ENCODE measurements at regions not wholly inside any gene's neighbourhood (a gene's known extent, or its start where the extent isn't known, plus 50 kb on each side); places are given as distances from the start of the nearest gene placed in this dataset.

DNA sequence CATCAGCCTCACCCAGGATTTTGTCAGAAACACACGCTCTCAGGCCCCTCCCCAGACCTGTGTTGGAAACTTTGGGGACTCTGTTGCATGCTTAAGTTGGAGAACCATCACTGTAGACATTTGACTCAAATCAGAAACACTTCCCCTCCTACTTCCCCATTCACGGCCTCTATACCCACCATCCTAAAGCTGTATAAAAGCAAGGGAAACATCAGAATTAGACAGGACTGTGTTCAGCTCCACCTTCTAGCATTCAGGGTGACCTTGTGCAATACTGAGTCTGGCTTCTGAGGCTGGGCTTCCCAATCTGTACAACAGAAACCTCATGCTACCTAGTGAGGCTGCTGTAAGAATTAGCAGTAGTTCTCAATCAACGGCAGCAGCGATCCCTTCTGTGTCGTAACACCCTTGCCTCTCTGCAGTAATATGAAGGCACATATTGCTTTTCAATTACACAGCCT, 252.3 kb downstream of the LY86 start:
- TF ChIP-seq, protein P1, sequence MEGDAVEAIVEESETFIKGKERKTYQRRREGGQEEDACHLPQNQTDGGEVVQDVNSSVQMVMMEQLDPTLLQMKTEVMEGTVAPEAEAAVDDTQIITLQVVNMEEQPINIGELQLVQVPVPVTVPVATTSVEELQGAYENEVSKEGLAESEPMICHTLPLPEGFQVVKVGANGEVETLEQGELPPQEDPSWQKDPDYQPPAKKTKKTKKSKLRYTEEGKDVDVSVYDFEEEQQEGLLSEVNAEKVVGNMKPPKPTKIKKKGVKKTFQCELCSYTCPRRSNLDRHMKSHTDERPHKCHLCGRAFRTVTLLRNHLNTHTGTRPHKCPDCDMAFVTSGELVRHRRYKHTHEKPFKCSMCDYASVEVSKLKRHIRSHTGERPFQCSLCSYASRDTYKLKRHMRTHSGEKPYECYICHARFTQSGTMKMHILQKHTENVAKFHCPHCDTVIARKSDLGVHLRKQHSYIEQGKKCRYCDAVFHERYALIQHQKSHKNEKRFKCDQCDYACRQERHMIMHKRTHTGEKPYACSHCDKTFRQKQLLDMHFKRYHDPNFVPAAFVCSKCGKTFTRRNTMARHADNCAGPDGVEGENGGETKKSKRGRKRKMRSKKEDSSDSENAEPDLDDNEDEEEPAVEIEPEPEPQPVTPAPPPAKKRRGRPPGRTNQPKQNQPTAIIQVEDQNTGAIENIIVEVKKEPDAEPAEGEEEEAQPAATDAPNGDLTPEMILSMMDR (IDR thresholded peaks at IDR 0.05): no peak
- no peak overlapping the region for H3K27ac Mint-ChIP-seq
- no peak overlapping the region for H3K4me3 Mint-ChIP-seq
- peaks cover 12% of the 10 kb centered on the region for H3K9me3 Mint-ChIP-seq
- no peaks in the 10 kb centered on the region for H3K36me3 Mint-ChIP-seq (ENCODE audit: low read depth)
- peaks cover 5% of the 10 kb centered on the region; the same call in 1 of the 2 replicates for H3K27me3 Mint-ChIP-seq (ENCODE audit: insufficient read depth)
- DNase-seq: no peak
- H3K4me1 Mint-ChIP-seq (ENCODE audit: low read depth): peaks cover 27% of the 10 kb centered on the region; the same call in 1 of the 2 replicates

- Mint-ChIP-seq H3K36me3 (ENCODE audit: low read depth) (no peaks in the 10 kb centered on the region), H3K4me3 (no peak overlapping the region), H3K9me3 (peaks cover 12% of the 10 kb centered on the region), H3K27ac (no peak overlapping the region), H3K27me3 (ENCODE audit: insufficient read depth) (peaks cover 5% of the 10 kb centered on the region; the same call in 1 of the 2 replicates), H3K4me1 (ENCODE audit: low read depth) (peaks cover 27% of the 10 kb centered on the region; the same call in 1 of the 2 replicates)
- TF ChIP-seq, protein P1 (IDR thresholded peaks at IDR 0.05): no peak
- DNase-seq: no peak
Observed at GRCh38 chr6:6841571-6841970, 253.1 kb downstream of the LY86 start.

DNA sequence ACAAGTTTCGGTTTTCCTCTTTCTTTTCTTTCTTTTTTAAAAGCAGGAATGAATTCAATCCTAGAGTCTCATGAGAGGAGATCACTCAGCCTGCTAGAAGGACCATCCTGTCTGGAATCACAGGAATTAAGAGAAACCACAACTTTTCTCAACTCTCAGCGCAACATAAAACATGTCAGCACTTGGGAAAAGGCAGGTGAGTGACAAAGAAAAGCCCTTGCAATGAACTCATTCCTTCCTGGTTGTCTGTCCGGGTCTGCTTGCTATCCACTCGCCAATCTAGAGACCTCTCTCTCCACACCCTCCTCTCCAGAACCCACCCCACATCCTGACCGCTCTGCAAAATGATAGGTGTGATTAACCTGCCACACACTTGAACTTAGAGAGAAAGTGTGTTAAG, 253.8 kb downstream of the LY86 start:
- Mint-ChIP-seq H3K9me3 (peaks cover 12% of the 10 kb centered on the region), H3K36me3 (ENCODE audit: low read depth) (no peaks in the 10 kb centered on the region), H3K4me1 (ENCODE audit: low read depth) (peaks cover 27% of the 10 kb centered on the region; the same call in 1 of the 2 replicates), H3K27me3 (ENCODE audit: insufficient read depth) (peaks cover 5% of the 10 kb centered on the region; the same call in 1 of the 2 replicates), H3K4me3 (no peak overlapping the region), H3K27ac (no peak overlapping the region)
- TF ChIP-seq, protein P1 (IDR thresholded peaks at IDR 0.05): no peak
- DNase-seq: no peak

DNA sequence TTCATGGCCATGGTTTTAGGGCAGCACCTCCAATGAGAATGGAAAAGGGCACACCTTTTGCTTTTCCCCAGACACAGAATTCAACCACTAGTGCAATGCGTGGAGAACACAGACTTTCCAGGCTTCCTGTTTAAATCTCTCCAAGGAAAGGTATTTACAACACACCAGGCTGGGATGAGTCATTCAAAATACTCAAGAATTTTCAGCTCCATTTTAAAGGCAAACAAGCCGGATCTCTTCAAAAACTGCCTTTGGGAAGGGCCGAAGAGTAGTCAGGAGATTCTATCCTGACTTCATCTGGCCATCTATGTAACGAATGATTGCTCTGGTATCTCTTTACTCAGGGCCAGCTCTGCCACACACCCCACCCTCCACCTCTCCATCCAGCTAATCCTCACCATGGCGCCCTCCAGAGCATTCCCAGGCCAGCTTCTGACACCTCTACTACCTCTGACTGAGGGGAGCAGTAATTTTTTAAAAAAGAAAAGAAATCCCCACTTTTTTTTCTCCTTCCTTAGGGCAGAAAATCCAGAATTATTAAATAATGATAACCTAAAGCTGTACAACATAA, 254.6 kb downstream of the LY86 start:
- DNase-seq: peak; percentile 26
- H3K9me3 Mint-ChIP-seq: peaks cover 12% of the 10 kb centered on the region
- peak overlapping the region; percentile 43; the same call in 1 of the 2 replicates for H3K27ac Mint-ChIP-seq
- TF ChIP-seq, protein P1 (IDR thresholded peaks at IDR 0.05): no peak
- no peak overlapping the region for H3K4me3 Mint-ChIP-seq
- no peaks in the 10 kb centered on the region; the same call in 1 of the 2 replicates for H3K36me3 Mint-ChIP-seq (ENCODE audit: low read depth)
- H3K27me3 Mint-ChIP-seq (ENCODE audit: insufficient read depth): peaks cover 5% of the 10 kb centered on the region; the same call in 1 of the 2 replicates
- peaks cover 27% of the 10 kb centered on the region; the same call in 1 of the 2 replicates for H3K4me1 Mint-ChIP-seq (ENCODE audit: low read depth)

DNA sequence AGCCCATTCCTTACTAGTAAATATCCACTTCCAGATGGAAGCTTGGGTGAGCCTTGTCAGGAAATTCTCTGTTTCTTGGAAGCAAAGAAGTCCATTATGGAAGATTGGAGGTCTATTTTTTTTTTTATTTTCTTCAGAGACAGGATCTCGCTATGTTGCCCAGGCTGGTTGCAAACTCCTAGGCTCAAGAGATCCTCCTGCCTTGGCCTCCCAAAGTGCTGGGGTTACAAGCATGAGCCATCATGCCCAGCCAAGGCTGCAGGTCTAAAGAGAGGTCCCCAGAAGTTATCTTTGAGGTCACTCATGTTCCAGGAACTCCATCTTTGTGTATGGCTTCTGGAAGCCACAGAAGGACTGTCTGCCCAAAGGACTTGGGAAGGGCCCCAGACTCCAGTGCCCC, 255.3 kb downstream of the LY86 start:
- no peaks in the 10 kb centered on the region; the same call in 1 of the 2 replicates for H3K36me3 Mint-ChIP-seq (ENCODE audit: low read depth)
- H3K9me3 Mint-ChIP-seq: peaks cover 14% of the 10 kb centered on the region
- DNase-seq: no peak
- H3K27me3 Mint-ChIP-seq (ENCODE audit: insufficient read depth): peaks cover 5% of the 10 kb centered on the region; the same call in 1 of the 2 replicates
- peaks cover 27% of the 10 kb centered on the region; the same call in 1 of the 2 replicates for H3K4me1 Mint-ChIP-seq (ENCODE audit: low read depth)
- TF ChIP-seq, protein P1 (IDR thresholded peaks at IDR 0.05): no peak
- H3K27ac Mint-ChIP-seq: no peak overlapping the region
- H3K4me3 Mint-ChIP-seq: no peak overlapping the region

Measured in HFFc6 (cell line).